Kidney tubule cell (primary cell): ENCODE measurements at regions not wholly inside any gene's neighbourhood (a gene's known extent, or its start where the extent isn't known, plus 50 kb on each side); places are given as distances from the start of the nearest gene placed in this dataset.
"Not testable (repeated sequence)": the region's sequence is repeated elsewhere in the genome, so short reads cannot be mapped to it uniquely, and the experiment has no call there.

Source experiments
- DNase-seq: peaks from one replicate; pipeline ENCODE4 v3.0.0-alpha.2; 2018; ENCODE audit warnings: low spot score

DNA sequence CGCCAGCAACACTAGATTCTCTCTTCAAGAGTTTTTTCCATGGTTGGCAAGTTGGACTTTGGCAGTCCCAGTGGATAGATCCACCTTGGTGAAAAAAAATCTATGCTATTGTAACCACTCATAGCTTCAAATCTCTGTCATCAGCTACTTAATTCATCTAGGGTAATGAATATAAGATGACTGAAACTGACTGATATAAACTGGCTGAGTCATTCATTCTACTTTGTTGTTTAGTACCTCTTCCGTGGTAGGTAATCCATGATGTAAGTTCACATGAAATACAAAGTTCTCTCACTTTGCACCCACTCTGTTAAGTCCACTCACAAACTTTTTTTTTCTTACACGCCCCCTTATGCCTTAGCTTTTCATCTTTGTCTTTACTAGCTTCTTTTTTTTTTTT lies 1381.5 kb downstream of the SLITRK5 start:
- DNase-seq = peak; percentile 2

DNA sequence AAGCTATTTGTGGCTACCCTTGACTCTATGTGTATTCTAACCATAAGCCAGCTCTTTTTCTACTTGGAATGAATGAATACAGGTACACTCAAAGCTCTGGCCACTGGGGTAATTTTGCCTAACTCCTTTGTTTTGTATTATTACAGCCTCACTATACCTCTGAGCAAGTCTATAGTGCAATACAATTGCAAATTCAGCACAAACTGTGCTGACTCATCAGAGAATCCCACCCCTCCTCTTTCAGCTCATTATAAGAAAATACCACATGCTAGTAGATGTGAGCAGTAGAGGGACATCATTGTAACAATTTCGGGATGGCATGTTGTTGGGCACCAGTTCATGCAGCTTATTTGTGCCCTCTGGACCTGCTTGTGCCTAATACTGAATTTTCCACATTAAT lies 1382.2 kb downstream of the SLITRK5 start:
- no peak for DNase-seq

DNA sequence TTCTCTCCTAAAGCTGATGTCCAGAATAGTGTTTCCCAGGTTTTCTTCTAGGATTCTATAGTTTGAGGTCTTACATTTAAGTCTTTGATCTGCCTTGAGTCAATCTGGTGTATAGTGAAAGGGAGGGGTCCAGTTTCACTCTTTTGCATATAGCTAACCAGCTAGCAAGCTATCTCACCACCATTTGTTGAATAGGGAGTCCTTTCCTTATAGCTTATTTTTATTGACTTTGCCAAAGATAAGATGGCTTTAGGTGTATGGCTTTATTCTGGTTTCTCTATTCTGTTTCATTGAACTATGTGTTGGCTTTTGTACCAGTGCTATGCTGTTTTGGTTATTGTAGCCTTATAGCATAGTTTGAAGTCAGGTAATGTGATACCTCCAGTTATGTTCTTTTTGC lies 1386.1 kb downstream of the SLITRK5 start:
- DNase-seq = no peak

GRCh38 chr13:89057862-89058261 lies 1386.7 kb downstream of the SLITRK5 start:
- DNase-seq = no peak

DNA sequence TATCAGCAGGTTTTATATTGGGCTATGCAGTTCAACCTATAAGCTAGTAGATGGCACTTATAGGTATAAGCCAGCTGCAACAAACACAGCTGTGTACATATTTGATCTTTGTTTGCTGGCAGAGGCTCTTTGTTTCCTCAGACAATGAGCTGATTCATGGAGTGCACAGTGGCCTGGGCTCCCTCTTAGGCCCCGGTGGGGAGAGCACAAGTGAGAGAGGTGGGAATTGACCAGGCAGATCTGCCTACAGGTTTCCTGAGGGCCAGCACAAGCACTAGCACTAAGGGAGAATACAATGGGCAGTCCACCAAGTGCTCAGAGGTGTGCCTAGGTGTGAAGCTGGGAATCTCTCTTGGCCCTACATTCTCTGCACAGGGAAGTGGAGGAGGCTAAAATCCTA lies 1390.7 kb downstream of the SLITRK5 start:
- DNase-seq = no peak

GRCh38 chr13:89066868-89067466 lies 1395.8 kb downstream of the SLITRK5 start:
- DNase-seq = peak; percentile 61

- no peak for DNase-seq
Observed at GRCh38 chr13:89072979-89073378, 1401.8 kb downstream of the SLITRK5 start.

DNA sequence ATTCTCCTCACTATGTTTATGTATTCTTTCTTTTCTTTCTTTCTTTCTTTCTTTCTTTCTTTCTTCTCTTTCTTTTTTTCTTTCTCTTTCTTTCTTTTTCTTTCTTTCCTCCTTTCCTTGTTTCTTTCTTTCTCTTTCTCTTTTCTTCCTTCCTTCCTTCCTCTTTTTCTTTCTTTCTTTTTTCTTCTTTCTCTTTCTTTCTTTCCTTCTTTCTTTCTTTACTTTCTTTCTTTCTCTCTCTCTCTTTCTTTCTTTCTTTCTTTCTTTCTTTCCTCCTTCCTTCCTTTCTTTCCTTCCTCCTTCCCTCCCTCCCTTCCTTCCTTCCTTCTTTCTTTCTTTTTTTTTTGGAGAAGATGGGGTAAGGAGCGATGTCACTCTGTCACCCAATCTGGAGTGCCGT lies 1405.5 kb downstream of the SLITRK5 start:
- no peak for DNase-seq

GRCh38 chr13:89082623-89083022 lies 1411.5 kb downstream of the SLITRK5 start:
- DNase-seq = no peak

DNA sequence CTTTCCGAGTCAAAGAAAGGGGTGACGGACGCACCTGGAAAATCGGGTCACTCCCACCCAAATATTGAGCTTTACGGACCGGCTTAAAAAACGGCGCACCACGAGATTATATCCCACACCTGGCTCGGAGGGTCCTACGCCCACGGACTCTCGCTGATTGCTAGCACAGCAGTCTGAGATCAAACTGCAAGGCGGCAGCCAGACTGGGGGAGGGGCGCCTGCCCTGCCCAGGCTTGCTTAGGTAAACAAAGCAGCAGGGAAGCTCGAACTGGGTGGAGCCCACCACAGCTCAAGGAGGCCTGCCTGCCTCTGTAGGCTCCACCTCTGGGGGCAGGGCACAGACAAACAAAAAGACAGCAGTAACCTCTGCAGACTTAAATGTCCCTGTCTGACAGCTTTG lies 1416.9 kb downstream of the SLITRK5 start:
- not testable (repeated sequence) for DNase-seq

DNA sequence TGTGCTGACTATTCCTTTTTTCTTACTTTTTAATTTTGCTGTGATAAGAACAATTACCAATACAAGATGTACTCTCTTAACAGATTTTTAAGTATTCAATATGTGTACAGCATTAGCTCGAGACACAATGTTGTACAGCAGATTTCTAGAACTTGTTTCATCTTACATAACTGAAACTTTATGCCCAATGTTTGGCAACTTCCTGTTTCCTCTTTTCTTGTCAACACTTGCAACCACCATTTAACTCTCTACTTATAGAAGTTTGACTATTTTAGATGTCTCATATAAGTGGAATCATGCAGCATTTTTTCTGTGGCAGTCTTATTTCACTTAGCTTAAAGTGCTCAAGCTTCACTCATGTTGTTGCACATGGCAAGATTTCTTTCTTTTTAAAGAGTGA lies 1426.8 kb downstream of the SLITRK5 start:
- DNase-seq = no peak

DNA sequence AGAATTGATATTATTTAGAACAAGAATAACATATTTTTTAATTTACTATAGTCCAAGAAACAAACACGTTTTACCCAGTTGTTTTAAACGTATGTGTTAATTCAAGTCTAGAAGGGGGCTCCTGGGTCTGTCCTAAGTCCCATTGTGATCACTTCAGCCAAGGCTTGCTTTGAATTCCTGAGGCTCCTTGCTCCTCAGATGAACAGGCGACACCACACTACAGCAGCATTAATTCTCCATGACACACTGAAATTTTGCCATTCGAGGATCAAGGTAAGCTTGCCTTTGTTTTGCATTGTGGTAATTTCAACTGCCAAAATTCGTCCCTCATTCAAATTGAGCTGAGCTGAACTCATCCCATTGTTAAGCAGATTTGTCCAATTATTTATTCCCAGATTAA lies 1442.6 kb downstream of the SLITRK5 start:
- DNase-seq = no peak

- DNase-seq = no peak
Observed at GRCh38 chr13:89115307-89115706, 1444.1 kb downstream of the SLITRK5 start.

DNA sequence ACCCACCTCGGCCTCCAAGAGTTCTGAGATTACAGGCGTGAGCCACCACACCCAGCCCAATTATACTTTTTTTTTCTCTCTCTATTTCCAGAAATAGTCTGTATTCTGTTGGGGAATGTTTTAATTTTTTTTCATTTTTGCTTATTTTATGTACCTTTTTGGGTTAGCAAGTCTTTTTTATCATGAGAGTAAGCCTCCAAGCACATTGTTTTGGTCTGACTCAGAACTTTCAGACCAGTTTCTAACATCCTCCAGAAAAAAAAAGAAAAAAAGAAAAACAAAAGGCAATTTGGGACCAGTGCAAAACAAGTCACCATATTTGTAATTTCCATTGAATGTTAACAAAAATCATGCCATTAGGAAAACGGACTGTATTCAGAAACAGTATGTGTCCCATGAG lies 1465.5 kb downstream of the SLITRK5 start:
- DNase-seq = no peak

GRCh38 chr13:89150362-89150761 lies 1479.2 kb downstream of the SLITRK5 start:
- DNase-seq = no peak

GRCh38 chr13:89153941-89154340 lies 1482.8 kb downstream of the SLITRK5 start:
- no peak for DNase-seq

- DNase-seq = no peak
Observed at GRCh38 chr13:89163096-89163495, 1491.9 kb downstream of the SLITRK5 start.

DNA sequence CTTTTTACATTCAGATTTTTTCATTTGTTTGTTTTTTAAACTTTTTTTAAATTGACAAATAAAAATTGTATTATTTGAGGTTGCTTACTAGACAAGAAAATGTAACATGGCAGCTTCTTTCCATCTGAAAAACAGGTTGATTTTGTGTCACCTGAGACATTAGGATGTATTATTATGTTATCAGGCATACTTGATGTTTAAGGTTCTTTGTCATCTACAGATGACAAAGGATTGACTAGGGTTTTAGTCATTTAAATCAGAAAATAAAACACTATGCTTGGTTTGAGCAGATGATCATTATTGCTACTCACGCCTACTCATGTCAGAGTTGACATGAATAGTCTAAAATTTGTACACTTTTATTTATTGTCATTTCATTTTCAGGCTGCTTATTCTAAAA lies 1494.5 kb downstream of the SLITRK5 start:
- no peak for DNase-seq

DNA sequence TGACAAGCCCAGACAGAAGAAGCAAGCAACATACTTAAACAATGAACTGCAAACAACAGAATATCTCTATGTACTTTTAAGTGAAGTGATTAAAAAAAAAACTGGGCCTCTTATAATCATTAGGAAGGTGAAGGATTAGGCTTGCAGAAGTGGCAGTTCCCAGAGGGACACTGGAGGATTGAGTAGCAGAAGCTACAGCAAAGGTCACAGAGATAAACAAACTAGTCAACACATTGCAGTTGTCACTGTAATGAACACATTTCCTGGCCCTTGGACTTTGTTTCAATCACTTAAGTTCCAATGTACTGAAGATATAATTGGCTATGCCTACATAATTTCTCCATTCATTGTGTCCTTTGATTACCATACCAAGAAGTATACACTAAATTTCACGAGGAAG lies 1498.8 kb downstream of the SLITRK5 start:
- no peak for DNase-seq

GRCh38 chr13:89181041-89181440 lies 1509.9 kb downstream of the SLITRK5 start:
- no peak for DNase-seq

GRCh38 chr13:89199138-89199537 lies 1528.0 kb downstream of the SLITRK5 start:
- no peak for DNase-seq

DNA sequence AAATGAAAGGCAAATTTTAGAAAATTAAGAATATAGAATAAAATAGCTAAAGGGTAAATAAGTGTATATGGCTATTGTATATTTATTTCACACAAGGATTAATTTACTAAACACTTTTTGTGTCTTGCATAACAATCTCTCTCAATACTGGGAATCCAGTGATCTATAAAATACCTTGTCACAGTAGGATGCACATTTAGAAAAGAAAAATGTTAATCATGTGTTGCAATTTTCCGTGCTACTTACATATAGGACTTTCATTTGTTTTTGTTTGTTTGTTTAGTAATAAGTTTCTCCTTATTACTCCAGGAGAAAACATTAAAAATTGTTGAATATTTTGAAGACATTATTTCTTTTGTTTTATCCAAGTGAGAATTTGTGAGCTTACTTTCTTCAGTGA lies 1533.3 kb downstream of the SLITRK5 start:
- DNase-seq = no peak

- DNase-seq = no peak
Observed at GRCh38 chr13:89205856-89206520, 1534.8 kb downstream of the SLITRK5 start.

DNA sequence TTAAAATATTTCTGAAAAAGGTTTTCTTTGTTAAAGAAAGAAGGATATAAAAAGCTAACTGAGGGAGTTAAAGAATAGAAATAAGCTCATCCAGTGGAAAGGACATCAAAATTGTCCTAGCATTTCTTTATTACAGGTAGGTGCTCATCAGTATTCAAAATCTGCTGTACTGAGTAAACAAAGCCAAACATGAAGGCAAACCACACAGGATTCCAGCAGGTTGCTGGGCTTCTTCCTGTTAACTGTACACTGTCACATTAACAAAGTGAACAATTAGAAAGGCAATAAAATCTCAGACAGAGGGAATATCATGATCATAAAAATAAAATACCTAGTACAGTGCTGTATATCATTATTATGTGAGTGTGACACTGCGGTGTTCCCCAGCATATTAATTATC lies 1541.0 kb downstream of the SLITRK5 start:
- DNase-seq = no peak
